HCT116 (cell line): ENCODE measurements at regions not wholly inside any gene's neighbourhood (a gene's known extent, or its start where the extent isn't known, plus 50 kb on each side); places are given as distances from the start of the nearest gene placed in this dataset.

ENCODE experiments used
- ATAC-seq: fragments of 200-7000 bp; cut with Tn5 transposase; 2 replicates; pipeline ENCODE4 v1.9.1; 2020; ENCODE audit warnings: mild to moderate bottlenecking, moderate library complexity
- BruUV-seq: library from RNA; stranded (reverse); fragments of 400-500 nt; replicated peaks from 2 replicates; lab custom pipeline; 2021; lab: Mats Ljungman, UMichigan
- CTCF ChIA-PET: fragments of 300-600 bp; sonication (Branson Sonifier 250); formaldehyde crosslinking; loops from one replicate; lab custom pipeline; 2021; ENCODE audit warnings: antibody characterized with exemption; lab: Charles Lee
- POLR2A ChIA-PET: fragments of 300-600, 350-600 bp; sonication (Branson Sonifier 250); formaldehyde crosslinking; loops from one replicate; lab custom pipeline; 2021; ENCODE audit warnings: antibody characterized with exemption; lab: Charles Lee
- RAD21 ChIA-PET, 2 experiments: fragments of 300-600 bp; sonication (Branson Sonifier 250); formaldehyde crosslinking; loops; one replicate each; lab custom pipeline; 2023; ENCODE audit warnings: low total read pairs in 2 of 2; ENCODE audit not compliant: uncharacterized antibody in 2 of 2, unreplicated experiment in 2 of 2, low non-redundant PET in 1 of 2; lab: Charles Lee
- DNase-seq: peaks from one replicate; pipeline ENCODE4 v3.0.0-alpha.2; 2010; ENCODE audit warnings: low read depth, low spot score
- H2AFZ ChIP-seq: fragments of 200-600 bp; shearing (Covaris generic), sonication (generic); 2 replicates; pipeline ENCODE4 v1.6.1; 2017; ENCODE audit warnings: low read depth, mixed run types, mixed read lengths, antibody characterized with exemption, low read length; ENCODE audit not compliant: poor library complexity, severe bottlenecking
- H3K27ac ChIP-seq: 2 replicates; pipeline ENCODE4 v1.5.1; 2012; ENCODE audit warnings: low read depth, low read length
- H3K27me3 ChIP-seq: fragments of 200-600 bp; sonication (generic); 2 replicates; pipeline ENCODE4 v1.6.1; 2016; ENCODE audit warnings: mixed run types, low read length, mixed read lengths; ENCODE audit not compliant: insufficient read depth
- H3K36me3 ChIP-seq, 2 experiments: fragments of 200-500 bp in 1 of 2; fragments of 200-600 bp in 1 of 2; sonication (Bioruptor generic) in 1 of 2; sonication (generic) in 1 of 2; 2 replicates each; pipeline versions ENCODE4 v1.5.1 to v1.6.1; 2014 to 2016; ENCODE audit warnings: low read length in 2 of 2, inconsistent platforms in 1 of 2, mixed read lengths in 1 of 2, mixed run types in 1 of 2; ENCODE audit not compliant: insufficient read depth in 2 of 2, control insufficient read depth in 1 of 2
- H3K4me1 ChIP-seq, 2 experiments: fragments of 200-600 bp in 1 of 2; sonication (generic) in 1 of 2; 2 replicates each; pipeline versions ENCODE4 v1.5.1 to v1.6.1; 2012 to 2017; ENCODE audit warnings: low read length in 2 of 2, inconsistent platforms in 1 of 2, mild to moderate bottlenecking in 1 of 2, mixed read lengths in 1 of 2, mixed run types in 1 of 2, moderate library complexity in 1 of 2; ENCODE audit not compliant: insufficient read depth in 2 of 2, control insufficient read depth in 1 of 2
- H3K4me2 ChIP-seq: fragments of 200-600 bp; sonication (generic); 2 replicates; pipeline ENCODE4 v1.6.1; 2017; ENCODE audit warnings: mixed run types, low read length, mixed read lengths
- H3K4me3 ChIP-seq, 2 experiments: fragments of 200-600 bp in 1 of 2; sonication (generic) in 1 of 2; replicated peaks in 1 of 2; 2 replicates each; pipeline ENCODE4 v1.5.1; 2011 to 2016; ENCODE audit warnings: low read length in 2 of 2, control low read depth in 1 of 2, low read depth in 1 of 2, mild to moderate bottlenecking in 1 of 2, mixed read lengths in 1 of 2, mixed run types in 1 of 2
- H3K79me2 ChIP-seq: fragments of 200-600 bp; sonication (generic); 2 replicates; pipeline ENCODE4 v1.6.1; 2017; ENCODE audit warnings: mild to moderate bottlenecking, mixed run types, low read length, moderate library complexity, mixed read lengths; ENCODE audit not compliant: insufficient read depth
- H3K9ac ChIP-seq: fragments of 200-600 bp; sonication (generic); 2 replicates; pipeline ENCODE4 v1.6.1; 2016; ENCODE audit warnings: low read length, mixed read lengths
- H3K9me2 ChIP-seq: fragments of 200-600 bp; sonication (generic), shearing (Covaris generic); 2 replicates; pipeline ENCODE4 v1.6.1; 2017; ENCODE audit warnings: mixed run types, mild to moderate bottlenecking, moderate library complexity; ENCODE audit not compliant: insufficient read depth
- H3K9me3 ChIP-seq, 2 experiments: fragments of 200-500 bp in 1 of 2; fragments of 200-600 bp in 1 of 2; sonication (Bioruptor generic) in 1 of 2; sonication (generic) in 1 of 2; 2 replicates each; pipeline ENCODE4 v1.6.1; 2014 to 2017; ENCODE audit warnings: low read length in 2 of 2, mixed read lengths in 2 of 2, inconsistent platforms in 1 of 2, low read depth in 1 of 2, mild to moderate bottlenecking in 1 of 2, mixed run types in 1 of 2, moderate library complexity in 1 of 2; ENCODE audit not compliant: control insufficient read depth in 1 of 2, insufficient read depth in 1 of 2
- H4K20me1 ChIP-seq: fragments of 200-600 bp; sonication (generic), shearing (Covaris generic); 2 replicates; pipeline ENCODE4 v1.6.1; 2017; ENCODE audit warnings: mixed run types, mild to moderate bottlenecking, moderate library complexity; ENCODE audit not compliant: insufficient read depth
- ATF3 ChIP-seq: IDR thresholded peaks from 2 replicates; pipeline ENCODE4 v1.6.1; 2012
- CBX3 ChIP-seq: IDR thresholded peaks from 2 replicates; pipeline ENCODE4 v1.6.1; 2012; ENCODE audit warnings: low read depth
- CEBPB ChIP-seq: IDR thresholded peaks from 2 replicates; pipeline ENCODE4 v1.6.1; 2012; ENCODE audit warnings: low read depth
- EGR1 ChIP-seq: IDR thresholded peaks from 2 replicates; pipeline ENCODE4 v1.6.1; 2012; ENCODE audit warnings: low read depth
- EZH2phosphoT487 ChIP-seq: fragments of 200-600 bp; IDR thresholded peaks from 2 replicates; pipeline ENCODE4 v1.6.1; 2018; ENCODE audit warnings: antibody characterized with exemption, borderline replicate concordance
- POLR2A ChIP-seq: IDR thresholded peaks from 2 replicates; pipeline ENCODE4 v1.7.0; 2011; ENCODE audit warnings: borderline replicate concordance; ENCODE audit not compliant: insufficient read depth, insufficient read length; ENCODE audit errors: extremely low read depth
- POLR2AphosphoS5 ChIP-seq: IDR thresholded peaks from 2 replicates; pipeline ENCODE4 v1.6.1; 2011; ENCODE audit warnings: mild to moderate bottlenecking, low read depth, low read length, moderate library complexity
- RAD21 ChIP-seq: IDR thresholded peaks from 2 replicates; pipeline ENCODE4 v1.6.1; 2012; ENCODE audit warnings: low read depth, mild to moderate bottlenecking
- REST ChIP-seq: IDR thresholded peaks from 2 replicates; pipeline ENCODE4 v1.6.1; 2012; ENCODE audit warnings: low read depth
- SRF ChIP-seq: IDR thresholded peaks from 2 replicates; pipeline ENCODE4 v1.6.1; 2012; ENCODE audit warnings: low read depth
- TCF7L2 ChIP-seq: IDR thresholded peaks from 2 replicates; pipeline ENCODE4 v1.7.0; 2011; ENCODE audit warnings: borderline replicate concordance, inconsistent platforms; ENCODE audit not compliant: insufficient read depth, insufficient read length; ENCODE audit errors: extremely low read depth
- ZBTB33 ChIP-seq: IDR thresholded peaks from 2 replicates; pipeline ENCODE4 v1.6.1; 2011; ENCODE audit warnings: mild to moderate bottlenecking, low read length, moderate library complexity; ENCODE audit not compliant: insufficient replicate concordance; ENCODE audit errors: extremely low read depth
- ZFX ChIP-seq: fragments of 450-650 bp; IDR thresholded peaks from 2 replicates; pipeline ENCODE4 v1.6.1; 2017
- ZNF274 ChIP-seq: fragments of 200-500 bp; sonication (Bioruptor generic); IDR thresholded peaks from 2 replicates; pipeline ENCODE4 v1.6.1; 2014; ENCODE audit warnings: mild to moderate bottlenecking, low read depth, low read length, inconsistent platforms
- intact Hi-C: fragments of 100-400 bp; cut with micrococcal nuclease; formaldehyde crosslinking; loops from 2 replicates; pipeline ENCODE4 v1.10.0; 2022

- H3K9me3 ChIP-seq = no peaks in the 10 kb centered on the region; a peak in 1 of 4 replicates
- ChIA-PET CTCF (no interaction called here), RAD21 (no interaction called here), POLR2A (no interaction called here)
- no peak for TF ChIP-seq POLR2A
- TF ChIP-seq SRF = no peak
- TF ChIP-seq REST = no peak
- TF ChIP-seq RAD21 = no peak
- no peak for TF ChIP-seq TCF7L2
- TF ChIP-seq ZNF274 = no peak
- no peak for TF ChIP-seq POLR2AphosphoS5
- TF ChIP-seq CEBPB = no peak
- TF ChIP-seq EZH2phosphoT487 = no peak
- TF ChIP-seq ATF3 = no peak
- no peak for TF ChIP-seq ZBTB33
- no peak for TF ChIP-seq EGR1
- no peak for TF ChIP-seq CBX3
- TF ChIP-seq ZFX = no peak
- no peaks in the 10 kb centered on the region for H4K20me1 ChIP-seq
- no peak overlapping the region for H3K27ac ChIP-seq
- H3K36me3 ChIP-seq = no peaks in the 10 kb centered on the region
- no peak for DNase-seq
- no peaks in the 10 kb centered on the region for H3K4me1 ChIP-seq
- no peaks in the 10 kb centered on the region for H3K79me2 ChIP-seq
- no peak for ATAC-seq
- no peak overlapping the region for H3K4me2 ChIP-seq
- H3K9me2 ChIP-seq = no peaks in the 10 kb centered on the region
- BruUV-seq = no TSS peak
- H3K9ac ChIP-seq = no peak overlapping the region
- intact Hi-C loops = no loop called here
- no peak overlapping the region for H3K4me3 ChIP-seq
- H3K27me3 ChIP-seq = no peaks in the 10 kb centered on the region
- H2AFZ ChIP-seq = no peak overlapping the region
Measured at GRCh38 chr9:91155181-91155580, 206.5 kb downstream of the AUH start.
